ENCODE measurements at regions not wholly inside any gene's neighbourhood (a gene's known extent, or its start where the extent isn't known, plus 50 kb on each side); places are given as distances from the start of the nearest gene placed in this dataset.
"Not testable (repeated sequence)": the region's sequence is repeated elsewhere in the genome, so short reads cannot be mapped to it uniquely, and the experiment has no call there.

GRCh38 chr3:65030847-65031463 is 343.2 kb upstream of the ADAMTS9 start:
- peak; percentile 71 for DNase-seq

DNA sequence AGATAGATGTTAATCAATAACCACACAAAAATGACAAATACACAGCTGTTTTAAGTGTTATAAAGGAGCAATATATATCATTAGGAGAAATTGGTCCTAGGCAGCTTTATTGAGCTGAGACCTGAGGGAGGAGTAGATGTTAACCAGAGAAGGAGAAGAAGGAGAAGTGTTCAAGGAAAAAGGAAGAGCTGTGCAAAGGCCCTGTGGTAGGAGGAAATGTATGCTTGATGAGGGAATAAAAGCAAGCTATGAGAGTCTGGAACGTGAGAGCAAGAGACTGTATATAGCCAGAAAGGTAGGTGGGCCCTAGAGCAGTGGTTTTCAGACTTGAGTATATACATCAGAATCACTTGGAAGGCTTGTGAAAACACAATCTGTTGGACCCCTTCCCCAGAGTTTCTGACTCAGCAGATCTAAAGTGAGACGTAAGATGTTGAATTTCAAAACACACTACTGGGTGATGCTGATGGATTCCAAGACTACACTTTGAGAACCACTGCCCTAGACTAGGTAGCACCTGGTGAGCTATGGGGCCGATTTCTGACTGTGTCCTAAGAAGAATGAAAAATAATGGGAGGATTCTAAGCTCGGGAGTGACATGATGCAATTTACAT is 342.3 kb upstream of the ADAMTS9 start:
- no peak for DNase-seq

- no peak for DNase-seq
Measured at GRCh38 chr3:65029130-65029529, 341.3 kb upstream of the ADAMTS9 start.

GRCh38 chr3:65028024-65028423 is 340.2 kb upstream of the ADAMTS9 start:
- no peak for DNase-seq

GRCh38 chr3:65027335-65027734 is 339.5 kb upstream of the ADAMTS9 start:
- no peak for DNase-seq

DNA sequence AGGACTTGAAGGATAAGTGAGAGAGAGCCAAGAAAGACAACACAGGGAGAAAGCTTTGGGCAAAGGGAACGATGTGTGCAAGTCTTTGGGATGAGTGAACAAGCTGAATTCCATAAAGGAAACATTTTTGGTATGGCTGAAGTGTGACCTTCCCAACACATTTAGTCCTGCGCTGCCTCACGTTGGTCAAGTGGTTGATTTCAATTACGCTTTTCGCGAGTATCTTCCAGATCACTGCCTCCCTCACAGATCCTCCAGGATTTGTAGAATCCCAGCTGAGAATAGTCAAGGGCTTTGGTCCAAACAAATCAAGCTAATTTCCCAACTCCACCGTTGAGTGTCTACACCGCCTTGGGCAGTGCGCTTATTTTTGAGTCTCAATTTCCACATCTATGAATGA is 338.4 kb upstream of the ADAMTS9 start:
- no peak for DNase-seq

DNA sequence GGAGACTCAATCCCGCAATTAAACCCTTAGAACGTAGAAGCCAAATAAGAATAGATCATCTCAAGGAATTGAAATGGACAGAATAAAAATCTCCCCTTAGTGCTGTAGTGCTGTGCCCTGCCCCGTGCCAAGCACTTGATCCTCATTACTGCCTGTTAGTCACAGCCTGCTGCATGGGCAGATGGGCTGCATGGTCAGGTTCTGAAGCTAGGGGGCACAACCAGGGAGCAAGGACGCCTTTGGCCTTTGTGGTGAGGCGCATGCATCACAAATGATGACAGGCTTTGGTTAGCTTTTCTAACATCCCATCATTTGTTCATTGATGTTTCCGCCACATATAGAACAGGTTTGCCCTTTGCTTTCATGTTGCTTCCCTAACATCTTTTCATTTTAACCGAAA is 336.3 kb upstream of the ADAMTS9 start:
- DNase-seq = no peak

- DNase-seq = peak; percentile 12
Measured at GRCh38 chr3:65020281-65021160, 332.7 kb upstream of the ADAMTS9 start.

GRCh38 chr3:65019443-65020055 is 331.7 kb upstream of the ADAMTS9 start:
- no peak for DNase-seq

GRCh38 chr3:65018801-65019200 is 331.0 kb upstream of the ADAMTS9 start:
- DNase-seq = no peak

GRCh38 chr3:65017359-65017758 is 329.6 kb upstream of the ADAMTS9 start:
- DNase-seq = no peak

- DNase-seq = no peak
Measured at GRCh38 chr3:65015711-65016110, 327.9 kb upstream of the ADAMTS9 start.

DNA sequence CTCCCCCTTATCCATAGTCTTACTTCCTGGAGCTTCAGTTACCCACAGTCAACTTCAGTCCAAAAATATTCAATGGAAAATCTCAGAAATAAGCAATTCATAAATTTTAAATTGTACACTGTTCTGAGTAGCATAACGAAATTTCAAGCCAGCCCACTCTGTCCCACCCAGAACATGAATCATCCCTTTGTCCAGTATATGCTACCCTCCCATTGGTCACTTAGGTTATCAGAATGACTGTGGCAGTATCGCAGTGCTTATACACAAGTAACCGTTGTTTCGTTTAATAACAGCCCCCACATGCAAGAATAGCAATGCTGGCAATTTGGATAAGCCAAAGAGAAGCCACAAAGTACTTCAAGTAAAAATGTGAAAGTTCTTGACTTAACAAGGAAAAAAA is 325.3 kb upstream of the ADAMTS9 start:
- DNase-seq = no peak

DNA sequence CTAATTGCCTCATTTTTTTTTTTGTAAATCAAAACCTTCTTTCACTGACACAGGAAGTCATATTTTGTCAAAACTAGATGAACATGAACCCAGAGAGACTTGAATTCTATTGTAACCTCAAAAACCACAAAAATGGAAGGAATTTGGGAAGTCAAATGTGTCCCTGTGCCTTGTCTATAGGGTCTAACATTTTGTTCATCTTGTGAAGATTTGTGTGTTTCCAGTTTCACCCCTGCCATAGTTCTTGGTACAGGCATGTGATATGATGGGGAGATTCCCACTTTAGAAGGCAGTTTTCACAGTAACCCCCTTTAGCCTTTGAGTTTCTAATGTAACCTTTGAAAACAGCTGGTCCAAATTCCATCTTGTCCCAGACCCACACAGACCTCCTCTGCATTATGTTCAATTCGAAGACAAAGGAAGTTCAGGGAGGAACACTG is 318.5 kb upstream of the ADAMTS9 start:
- DNase-seq = no peak

GRCh38 chr3:65005486-65005885 is 317.7 kb upstream of the ADAMTS9 start:
- no peak for DNase-seq

- DNase-seq = no peak
Measured at GRCh38 chr3:65004795-65005295, 317.0 kb upstream of the ADAMTS9 start.

- DNase-seq = no peak
Measured at GRCh38 chr3:65004306-65004705, 316.5 kb upstream of the ADAMTS9 start.

DNA sequence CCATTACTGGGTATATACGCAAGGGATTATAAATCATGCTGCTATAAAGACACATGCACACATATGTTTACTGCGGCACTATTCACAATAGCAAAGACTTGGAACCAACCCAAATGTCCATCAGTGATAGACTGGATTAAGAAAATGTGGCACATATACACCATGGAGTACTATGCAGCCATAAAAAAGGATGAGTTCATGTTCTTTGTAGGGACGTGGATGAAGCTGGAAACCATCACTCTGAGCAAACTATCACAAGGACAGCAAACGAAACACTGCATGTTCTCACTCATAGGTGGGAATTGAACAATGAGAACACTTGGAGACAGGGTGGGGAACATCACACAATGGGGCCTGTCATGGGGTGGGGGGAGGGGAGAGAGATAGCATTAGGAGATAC is 313.3 kb upstream of the ADAMTS9 start:
- DNase-seq = not testable (repeated sequence)

DNA sequence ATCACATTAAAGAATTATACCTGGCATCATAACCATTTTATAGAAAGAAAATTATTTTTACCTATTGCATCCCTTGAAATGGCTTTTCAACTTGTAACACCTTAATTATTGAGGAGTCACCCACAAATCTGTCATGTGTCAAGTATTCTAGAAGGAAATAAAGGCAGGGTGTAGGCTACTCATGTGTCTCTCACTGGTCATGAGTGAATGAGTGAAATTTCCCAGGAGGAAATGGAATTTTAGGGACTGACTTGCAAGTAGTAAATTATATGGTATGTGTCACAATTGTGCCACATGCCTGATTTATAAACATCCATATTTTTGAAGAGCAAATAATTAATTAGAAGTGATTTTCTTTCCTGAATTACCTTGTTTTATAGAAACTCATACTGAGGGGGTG is 310.5 kb upstream of the ADAMTS9 start:
- no peak for DNase-seq

DNA sequence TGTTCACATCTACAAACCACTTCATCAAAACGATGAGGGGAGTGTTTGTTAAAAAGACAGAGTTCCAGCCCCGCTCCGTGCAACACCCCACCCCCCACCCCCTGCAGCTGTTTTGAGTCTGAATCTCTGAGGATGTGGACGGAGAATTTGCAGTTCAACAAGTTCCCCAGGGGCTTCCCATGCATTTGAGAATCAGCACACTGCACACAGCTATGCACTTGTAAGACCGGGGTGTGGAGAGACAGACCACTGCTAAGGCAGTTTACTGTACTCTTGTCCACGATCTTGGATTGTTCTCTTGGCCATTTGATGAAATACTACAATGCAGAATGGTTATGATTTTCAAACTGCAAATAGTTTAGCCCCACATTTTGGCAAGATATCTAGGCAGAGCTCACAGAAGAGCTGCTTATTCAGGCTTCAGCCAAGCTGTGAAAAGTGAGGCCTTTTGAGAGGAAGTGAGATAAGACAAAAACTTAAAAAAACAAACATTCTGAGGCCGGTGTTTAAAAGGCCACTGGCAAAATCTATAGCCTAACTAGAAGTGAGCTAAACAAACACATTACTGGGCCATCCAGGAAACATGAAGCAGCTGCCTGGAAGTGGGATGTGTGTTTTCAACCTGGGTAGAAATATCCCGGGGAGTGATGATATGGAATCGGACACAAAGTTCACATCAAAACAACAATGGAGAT is 308.2 kb upstream of the ADAMTS9 start:
- peak; percentile 25 for DNase-seq

DNA sequence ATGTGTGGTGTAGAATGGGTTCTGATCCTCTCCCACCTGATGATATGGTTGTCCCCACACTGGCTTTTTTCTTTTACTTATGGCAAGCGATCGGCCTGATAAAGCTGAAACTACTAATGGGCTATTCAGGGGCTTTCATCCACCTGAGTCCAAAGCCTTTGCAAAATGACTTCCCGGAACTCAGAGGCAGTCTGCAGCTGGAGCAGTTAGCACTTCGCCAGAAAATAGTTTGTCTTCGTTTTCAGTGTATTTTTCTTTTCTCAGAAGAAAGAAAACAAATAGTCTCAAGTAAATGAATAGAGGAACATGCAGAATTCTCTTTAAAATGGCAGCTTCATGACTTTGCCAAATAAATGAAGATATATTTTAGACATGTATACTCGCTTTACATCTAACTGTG is 306.0 kb upstream of the ADAMTS9 start:
- no peak for DNase-seq

DNA sequence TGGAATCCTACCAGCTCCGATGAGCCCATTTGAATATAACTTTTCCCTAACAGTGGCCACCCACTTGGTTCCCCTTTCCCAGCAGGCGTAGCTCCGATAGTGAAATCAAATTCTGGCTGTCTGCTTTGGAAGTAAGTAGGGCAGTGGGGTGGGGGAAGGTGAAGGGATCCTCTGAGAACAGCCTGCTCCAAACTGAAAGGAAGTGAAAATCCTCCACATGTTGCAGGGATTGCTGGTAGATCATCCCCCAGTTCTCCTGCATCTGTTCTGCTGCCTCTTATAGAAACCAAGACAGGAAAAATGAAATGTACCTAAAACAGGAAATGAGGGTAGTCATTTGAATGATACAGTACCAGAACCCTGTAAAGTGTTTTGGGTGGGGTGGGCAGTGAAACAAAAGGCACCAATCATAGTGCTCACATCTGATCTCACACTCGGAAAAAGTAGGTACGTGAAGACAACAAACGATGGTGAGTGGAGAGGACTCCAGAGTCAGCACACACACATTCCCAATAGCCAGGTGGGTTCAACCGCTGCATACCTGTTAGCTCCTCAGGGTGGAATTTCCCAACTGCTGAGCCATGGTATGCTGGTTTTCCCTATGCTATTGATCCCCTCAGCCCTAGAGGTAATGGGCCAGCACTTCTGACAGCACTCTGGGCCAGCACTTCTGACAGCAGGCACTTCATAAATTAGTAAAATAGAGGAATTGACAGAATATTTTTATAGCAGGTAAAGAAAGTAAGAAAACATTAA is 304.9 kb upstream of the ADAMTS9 start:
- no peak for DNase-seq

All from hematopoietic multipotent progenitor cell treated with erythropoietin and hydrocortisone succinate and interleukin-3 and kit ligand, for 4 days (in vitro differentiated cells).